ENCODE measurements at regions not wholly inside any gene's neighbourhood (a gene's known extent, or its start where the extent isn't known, plus 50 kb on each side); places are given as distances from the start of the nearest gene placed in this dataset.

DNA sequence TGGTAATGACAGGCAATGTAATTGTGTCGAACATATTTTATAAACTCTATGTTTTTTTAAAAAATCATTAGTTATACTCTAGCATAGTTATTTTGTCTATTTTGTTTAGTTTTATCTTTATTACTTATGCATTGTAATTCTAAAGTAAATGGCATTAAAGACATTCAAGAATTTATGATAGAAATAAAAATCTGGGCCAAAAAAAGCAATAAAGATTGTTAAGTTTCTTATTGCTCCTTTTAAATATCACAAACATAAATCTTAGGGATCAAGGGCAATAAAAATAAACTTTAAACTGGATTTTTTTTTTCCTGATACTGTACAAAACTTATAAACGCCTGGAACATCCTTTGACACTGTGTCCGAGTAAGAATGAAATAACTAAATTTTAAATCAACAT is 931.5 kb upstream of the EYS start:
- TF ChIP-seq, protein P1, sequence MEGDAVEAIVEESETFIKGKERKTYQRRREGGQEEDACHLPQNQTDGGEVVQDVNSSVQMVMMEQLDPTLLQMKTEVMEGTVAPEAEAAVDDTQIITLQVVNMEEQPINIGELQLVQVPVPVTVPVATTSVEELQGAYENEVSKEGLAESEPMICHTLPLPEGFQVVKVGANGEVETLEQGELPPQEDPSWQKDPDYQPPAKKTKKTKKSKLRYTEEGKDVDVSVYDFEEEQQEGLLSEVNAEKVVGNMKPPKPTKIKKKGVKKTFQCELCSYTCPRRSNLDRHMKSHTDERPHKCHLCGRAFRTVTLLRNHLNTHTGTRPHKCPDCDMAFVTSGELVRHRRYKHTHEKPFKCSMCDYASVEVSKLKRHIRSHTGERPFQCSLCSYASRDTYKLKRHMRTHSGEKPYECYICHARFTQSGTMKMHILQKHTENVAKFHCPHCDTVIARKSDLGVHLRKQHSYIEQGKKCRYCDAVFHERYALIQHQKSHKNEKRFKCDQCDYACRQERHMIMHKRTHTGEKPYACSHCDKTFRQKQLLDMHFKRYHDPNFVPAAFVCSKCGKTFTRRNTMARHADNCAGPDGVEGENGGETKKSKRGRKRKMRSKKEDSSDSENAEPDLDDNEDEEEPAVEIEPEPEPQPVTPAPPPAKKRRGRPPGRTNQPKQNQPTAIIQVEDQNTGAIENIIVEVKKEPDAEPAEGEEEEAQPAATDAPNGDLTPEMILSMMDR (IDR thresholded peaks at IDR 0.05; ENCODE audit: borderline replicate concordance, extremely low read depth, low read length, poor library complexity, severe bottlenecking) = no peak
- no peak for TF ChIP-seq EZH2 (IDR thresholded peaks at IDR 0.05; ENCODE audit: borderline replicate concordance, low read depth, low read length, severe bottlenecking)
